AG09319 (cell line): ENCODE measurements at regions not wholly inside any gene's neighbourhood (a gene's known extent, or its start where the extent isn't known, plus 50 kb on each side); places are given as distances from the start of the nearest gene placed in this dataset.

Experiments used
- DNase-seq: peaks from one replicate; pipeline ENCODE4 v3.0.0-alpha.2; 2010; ENCODE audit warnings: low read depth; ENCODE audit errors: extremely low read depth
- TF ChIP-seq, protein P1 (sequence below): IDR thresholded peaks from 2 replicates; pipeline ENCODE4 v1.5.1; 2011; ENCODE audit warnings: low read depth, mild to moderate bottlenecking, inconsistent platforms, low read length, moderate library complexity

DNA sequence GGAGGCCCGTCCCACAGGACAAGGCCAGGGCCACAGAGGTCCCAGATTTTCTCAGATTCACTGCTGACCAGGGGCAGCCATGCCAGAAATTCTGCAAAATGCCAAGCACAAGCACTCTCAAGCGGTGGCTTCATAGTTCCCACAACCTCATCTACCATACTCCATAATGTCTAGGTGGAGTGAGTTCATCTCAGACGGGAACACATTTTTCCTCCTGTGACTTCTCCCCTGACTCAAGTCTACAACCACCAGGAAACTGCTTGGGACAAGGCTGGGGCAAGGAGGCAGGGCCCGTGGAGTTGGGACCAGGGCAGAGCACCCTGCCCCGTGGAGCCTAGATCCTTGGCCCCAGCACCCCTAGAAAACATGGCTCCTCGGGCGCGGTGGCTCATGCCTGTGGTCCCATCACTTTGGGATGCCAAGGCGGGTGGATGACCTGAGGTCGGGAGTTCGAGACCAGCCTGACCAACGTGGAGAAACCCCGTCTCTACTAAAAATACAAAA lies 150.7 kb upstream of the HAAO start:
- DNase-seq = no peak
- TF ChIP-seq, protein P1, sequence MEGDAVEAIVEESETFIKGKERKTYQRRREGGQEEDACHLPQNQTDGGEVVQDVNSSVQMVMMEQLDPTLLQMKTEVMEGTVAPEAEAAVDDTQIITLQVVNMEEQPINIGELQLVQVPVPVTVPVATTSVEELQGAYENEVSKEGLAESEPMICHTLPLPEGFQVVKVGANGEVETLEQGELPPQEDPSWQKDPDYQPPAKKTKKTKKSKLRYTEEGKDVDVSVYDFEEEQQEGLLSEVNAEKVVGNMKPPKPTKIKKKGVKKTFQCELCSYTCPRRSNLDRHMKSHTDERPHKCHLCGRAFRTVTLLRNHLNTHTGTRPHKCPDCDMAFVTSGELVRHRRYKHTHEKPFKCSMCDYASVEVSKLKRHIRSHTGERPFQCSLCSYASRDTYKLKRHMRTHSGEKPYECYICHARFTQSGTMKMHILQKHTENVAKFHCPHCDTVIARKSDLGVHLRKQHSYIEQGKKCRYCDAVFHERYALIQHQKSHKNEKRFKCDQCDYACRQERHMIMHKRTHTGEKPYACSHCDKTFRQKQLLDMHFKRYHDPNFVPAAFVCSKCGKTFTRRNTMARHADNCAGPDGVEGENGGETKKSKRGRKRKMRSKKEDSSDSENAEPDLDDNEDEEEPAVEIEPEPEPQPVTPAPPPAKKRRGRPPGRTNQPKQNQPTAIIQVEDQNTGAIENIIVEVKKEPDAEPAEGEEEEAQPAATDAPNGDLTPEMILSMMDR = no peak

DNA sequence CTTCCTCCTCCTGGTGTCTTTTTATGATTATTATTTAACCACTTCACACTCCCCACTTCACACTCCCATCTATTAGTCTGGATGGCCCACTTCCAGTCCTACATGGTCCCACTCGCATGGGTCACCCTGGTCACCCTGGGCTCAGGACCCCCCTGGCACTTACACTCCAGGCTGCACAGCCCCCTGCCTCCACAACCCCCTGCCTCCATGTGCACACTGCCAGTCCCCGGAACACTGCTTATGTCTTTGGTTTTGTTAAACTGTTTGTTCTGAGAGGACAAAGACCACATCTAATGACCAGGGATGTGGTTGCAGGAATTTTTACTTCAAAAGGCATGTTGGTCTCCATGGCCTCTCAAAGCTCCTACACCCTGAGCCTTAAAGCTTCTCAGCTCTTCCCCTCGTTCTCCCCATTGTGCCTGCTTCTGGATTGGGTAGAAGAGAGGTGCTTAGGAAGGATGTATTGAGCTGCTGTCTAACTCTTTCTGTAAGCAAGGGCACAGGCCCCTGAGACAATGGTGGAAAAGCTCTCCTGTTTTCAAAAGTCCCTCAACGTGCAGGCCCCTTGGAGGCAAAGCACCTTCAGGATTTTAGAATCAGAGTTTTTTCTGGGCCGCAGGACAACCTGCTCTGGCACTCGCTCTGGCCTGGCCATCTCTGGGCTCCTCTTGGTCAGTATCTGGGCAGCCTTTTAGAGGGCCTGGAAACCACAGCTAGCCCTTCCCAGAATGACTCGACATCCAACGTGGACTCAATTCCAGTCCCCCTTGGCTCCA lies 150.0 kb upstream of the HAAO start:
- TF ChIP-seq, protein P1 = no peak
- no peak for DNase-seq

DNA sequence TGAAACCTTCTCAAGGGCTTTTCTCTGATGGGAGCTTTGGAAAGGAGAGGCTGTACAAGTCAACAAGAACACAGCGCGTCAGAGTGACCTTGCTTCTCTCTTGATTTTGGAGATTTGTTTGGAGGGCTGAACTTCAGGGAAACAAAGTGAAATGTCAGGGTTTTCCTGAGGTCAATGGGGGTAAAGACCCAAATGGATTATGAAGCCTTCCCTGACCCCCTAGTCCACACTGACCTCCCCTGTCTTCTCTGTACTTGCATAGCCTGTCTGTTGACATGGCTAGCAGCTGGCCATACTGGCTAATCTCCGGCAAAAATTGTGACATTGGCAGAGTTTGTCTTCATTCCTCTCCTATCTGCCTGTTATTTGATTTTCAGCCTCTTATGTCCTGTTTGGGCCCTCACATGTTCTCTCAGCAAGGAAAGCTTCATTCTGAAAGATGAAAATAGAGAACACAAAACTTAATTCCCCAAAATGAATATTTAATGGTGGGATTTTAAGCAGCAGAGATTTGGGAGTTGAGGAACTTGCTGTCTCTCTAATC lies 149.3 kb upstream of the HAAO start:
- TF ChIP-seq, protein P1 = no peak
- DNase-seq = no peak

DNA sequence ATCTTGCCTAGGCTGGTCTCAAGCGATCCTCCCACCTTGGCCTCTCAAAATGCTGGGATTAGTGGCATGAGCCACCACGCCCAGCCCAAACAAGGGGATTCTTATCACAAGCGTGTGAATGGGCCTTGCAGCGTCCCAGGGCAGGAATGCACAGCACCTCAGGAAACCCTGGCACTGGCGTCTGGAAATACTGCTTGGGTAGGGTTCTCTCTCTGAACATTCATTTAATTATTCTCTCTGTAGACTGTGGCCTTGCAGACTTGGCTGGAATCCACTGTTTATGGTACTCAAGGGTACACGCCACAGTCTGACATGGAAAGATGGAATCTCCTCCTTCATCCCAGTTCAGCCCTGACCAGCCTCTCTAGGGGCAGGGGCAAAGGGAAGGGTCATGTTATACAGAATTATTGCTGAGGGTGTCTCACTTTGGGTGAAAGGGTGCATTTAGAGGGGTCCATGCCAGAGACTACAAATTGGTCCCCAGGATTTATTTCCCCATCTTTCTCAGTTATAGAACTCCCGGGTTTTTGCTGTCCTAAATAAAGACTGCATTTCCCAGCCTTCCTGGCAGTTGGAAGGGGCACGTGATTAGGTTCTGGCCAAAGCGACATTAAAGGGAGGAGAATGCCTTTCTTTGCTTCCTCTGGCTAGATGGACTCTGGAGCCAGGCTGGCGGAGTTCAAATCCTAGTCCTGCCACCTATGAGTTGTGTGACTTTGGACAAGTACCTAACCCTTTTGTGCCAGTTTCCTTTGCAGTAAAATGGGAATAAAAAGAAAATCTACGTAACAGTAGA lies 147.2 kb upstream of the HAAO start:
- no peak for DNase-seq
- TF ChIP-seq, protein P1 = no peak

DNA sequence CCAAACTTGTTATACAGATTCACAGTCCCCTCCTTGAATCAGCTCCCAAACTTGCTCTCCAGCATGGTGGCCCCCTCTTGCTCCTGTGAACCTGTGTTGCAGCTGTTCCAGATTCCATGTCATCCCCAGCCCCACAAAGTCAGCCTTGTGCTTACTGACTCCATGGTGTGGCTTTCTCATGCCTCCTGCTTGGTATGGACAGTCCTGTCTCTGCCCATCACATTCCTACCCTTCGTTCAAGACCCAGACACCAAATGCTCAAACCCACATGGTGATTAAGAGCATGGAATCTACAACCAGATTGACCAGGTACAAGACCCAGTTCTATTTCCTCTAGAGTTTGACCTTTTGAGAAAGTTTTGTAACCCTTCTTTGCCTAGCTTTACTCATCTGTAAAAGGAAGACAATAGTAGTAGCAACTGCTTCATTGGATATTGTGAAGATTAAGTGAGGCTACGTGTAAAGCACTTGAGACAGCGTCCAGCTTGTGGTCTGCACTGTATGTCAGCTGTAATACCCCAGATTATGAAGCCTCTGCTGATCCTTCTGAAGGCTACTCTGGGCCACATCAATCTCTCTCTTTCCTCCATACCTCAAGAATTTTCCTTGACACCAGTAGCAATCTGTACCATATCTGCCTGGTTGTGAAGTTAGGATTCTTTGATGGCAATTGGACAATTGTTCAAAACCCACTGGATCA lies 146.4 kb upstream of the HAAO start:
- no peak for DNase-seq
- TF ChIP-seq, protein P1 = no peak

DNA sequence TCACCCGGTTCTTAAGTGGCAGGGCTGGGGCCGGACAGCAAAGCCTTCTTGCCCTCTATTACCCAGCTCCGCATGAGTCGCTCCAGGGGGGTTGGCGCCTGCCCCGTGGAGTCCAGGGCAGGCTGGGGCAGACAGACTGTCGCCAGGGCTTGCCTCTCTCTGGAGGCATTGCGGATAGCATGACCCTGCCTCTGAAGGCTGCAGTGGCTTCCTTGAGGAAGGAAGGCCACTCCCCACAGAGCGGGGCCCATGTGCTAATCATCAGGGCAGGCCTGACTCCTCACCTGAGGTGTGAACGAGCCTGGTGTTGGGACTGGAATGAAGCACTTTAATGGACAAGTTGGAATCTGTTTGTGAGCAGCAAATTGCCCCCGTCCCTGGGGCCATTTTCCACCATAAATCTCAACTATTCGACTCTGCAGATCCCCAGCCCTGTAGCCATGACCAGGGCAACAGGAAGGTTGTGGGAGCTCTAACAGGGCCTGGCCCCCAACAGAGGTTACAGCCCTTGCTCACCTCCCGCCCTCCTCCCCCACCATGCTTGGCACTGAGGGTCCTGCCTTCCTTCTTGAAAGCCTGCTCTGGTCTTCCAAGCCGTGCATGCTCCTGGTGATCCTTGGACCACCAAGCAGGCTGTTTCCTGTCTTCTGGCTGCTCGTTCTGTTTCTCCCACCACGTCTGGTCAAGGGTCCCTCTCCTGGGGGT lies 144.9 kb upstream of the HAAO start:
- TF ChIP-seq, protein P1 = no peak

More for the DNA sequence above, 144.9 kb upstream of the HAAO start:
- DNase-seq = no peak
